ENCODE measurements at regions not wholly inside any gene's neighbourhood (a gene's known extent, or its start where the extent isn't known, plus 50 kb on each side); places are given as distances from the start of the nearest gene placed in this dataset.

DNA sequence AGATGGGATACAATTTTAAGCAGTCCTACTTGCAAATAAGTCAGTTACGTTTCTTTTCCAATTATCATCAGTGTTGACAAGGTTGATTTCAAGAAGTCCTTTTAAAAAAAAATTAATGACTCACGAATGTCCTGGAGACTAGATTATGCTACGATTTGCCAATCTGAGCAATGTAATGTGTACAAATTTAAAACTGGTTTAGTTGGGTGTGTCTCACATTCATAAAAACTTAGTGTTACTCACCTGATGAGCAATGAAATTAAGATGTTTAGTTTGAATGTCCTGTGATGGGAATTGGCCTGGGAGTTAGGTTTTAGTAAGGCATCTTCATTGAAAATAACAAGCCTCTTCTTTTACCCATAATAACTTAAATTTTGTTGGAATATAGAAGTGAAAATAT lies 136.7 kb upstream of the POF1B start:
- no peak for DNase-seq
- H3K4me1 ChIP-seq (ENCODE audit: control insufficient read depth, insufficient read depth, low read length): no peaks in the 10 kb centered on the region
- Mint-ChIP-seq H3K4me1 (peaks cover 4% of the 10 kb centered on the region), H3K9me3 (peaks cover 17% of the 10 kb centered on the region), H3K4me3 (no peak overlapping the region), H3K27ac (no peak overlapping the region), H3K36me3 (ENCODE audit: low read depth) (no peaks in the 10 kb centered on the region), H3K27me3 (ENCODE audit: insufficient read depth) (no peaks in the 10 kb centered on the region)
- TF ChIP-seq, protein P1, sequence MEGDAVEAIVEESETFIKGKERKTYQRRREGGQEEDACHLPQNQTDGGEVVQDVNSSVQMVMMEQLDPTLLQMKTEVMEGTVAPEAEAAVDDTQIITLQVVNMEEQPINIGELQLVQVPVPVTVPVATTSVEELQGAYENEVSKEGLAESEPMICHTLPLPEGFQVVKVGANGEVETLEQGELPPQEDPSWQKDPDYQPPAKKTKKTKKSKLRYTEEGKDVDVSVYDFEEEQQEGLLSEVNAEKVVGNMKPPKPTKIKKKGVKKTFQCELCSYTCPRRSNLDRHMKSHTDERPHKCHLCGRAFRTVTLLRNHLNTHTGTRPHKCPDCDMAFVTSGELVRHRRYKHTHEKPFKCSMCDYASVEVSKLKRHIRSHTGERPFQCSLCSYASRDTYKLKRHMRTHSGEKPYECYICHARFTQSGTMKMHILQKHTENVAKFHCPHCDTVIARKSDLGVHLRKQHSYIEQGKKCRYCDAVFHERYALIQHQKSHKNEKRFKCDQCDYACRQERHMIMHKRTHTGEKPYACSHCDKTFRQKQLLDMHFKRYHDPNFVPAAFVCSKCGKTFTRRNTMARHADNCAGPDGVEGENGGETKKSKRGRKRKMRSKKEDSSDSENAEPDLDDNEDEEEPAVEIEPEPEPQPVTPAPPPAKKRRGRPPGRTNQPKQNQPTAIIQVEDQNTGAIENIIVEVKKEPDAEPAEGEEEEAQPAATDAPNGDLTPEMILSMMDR (conservative IDR thresholded peaks at IDR 0.05): no peak
- H3K9ac ChIP-seq (ENCODE audit: extremely low read depth, low read length, poor library complexity, severe bottlenecking): no peak overlapping the region
- no peaks in the 10 kb centered on the region for H3K36me3 ChIP-seq (ENCODE audit: control insufficient read depth, insufficient read depth, low read length)
- no peak overlapping the region for H3K27ac ChIP-seq (ENCODE audit: low read depth, low read length)
- 88 to 92% methylated on average over 2 to 3 of the region's 3 CpGs for WGBS, 2 experiments (ENCODE audit: insufficient coverage in 1 of 2, insufficient read length in 1 of 2)
- H3K4me3 ChIP-seq (ENCODE audit: low read length): no peak overlapping the region
- H3K9me3 ChIP-seq (ENCODE audit: control insufficient read depth, low read length): no peaks in the 10 kb centered on the region
- H3K27me3 ChIP-seq (ENCODE audit: control insufficient read depth, insufficient read depth, low read length, poor library complexity, severe bottlenecking): no peaks in the 10 kb centered on the region

DNA sequence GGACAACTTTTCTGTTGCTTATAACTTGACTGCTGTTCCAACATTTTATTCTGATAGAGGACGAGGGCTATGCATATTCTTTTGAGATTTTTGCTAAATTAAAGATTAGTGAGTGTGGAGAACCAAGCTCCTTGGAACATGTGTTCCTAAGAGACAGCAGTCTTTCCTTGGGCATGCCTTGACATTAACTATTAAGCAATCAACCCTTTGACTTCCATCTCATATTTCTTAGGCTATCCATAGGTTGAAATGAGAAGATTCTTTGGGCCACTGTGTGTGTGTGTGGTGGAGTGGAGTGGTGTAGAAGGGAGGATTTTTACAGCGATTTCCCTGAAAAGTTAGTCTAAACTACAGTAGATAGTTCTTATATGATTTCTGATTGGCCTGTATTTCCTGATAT lies 127.4 kb upstream of the POF1B start:
- no peaks in the 10 kb centered on the region for H3K9me3 ChIP-seq (ENCODE audit: control insufficient read depth, low read length)
- TF ChIP-seq, protein P1 (conservative IDR thresholded peaks at IDR 0.05): no peak
- no peaks in the 10 kb centered on the region for H3K36me3 ChIP-seq (ENCODE audit: control insufficient read depth, insufficient read depth, low read length)
- DNase-seq: no peak
- WGBS, 2 experiments (ENCODE audit: insufficient coverage in 1 of 2, insufficient read length in 1 of 2): 100% methylated on average over 2 of the region's 2 CpGs; no CpG with 5 or more reads in 1 of the 2 experiments
- no peak overlapping the region for H3K9ac ChIP-seq (ENCODE audit: extremely low read depth, low read length, poor library complexity, severe bottlenecking)
- H3K4me3 ChIP-seq (ENCODE audit: low read length): no peak overlapping the region
- Mint-ChIP-seq H3K27me3 (ENCODE audit: insufficient read depth) (peaks cover 2% of the 10 kb centered on the region), H3K4me3 (no peak overlapping the region), H3K9me3 (peaks cover 26% of the 10 kb centered on the region), H3K36me3 (ENCODE audit: low read depth) (no peaks in the 10 kb centered on the region), H3K4me1 (peaks cover 2% of the 10 kb centered on the region), H3K27ac (no peak overlapping the region)
- no peaks in the 10 kb centered on the region for H3K4me1 ChIP-seq (ENCODE audit: control insufficient read depth, insufficient read depth, low read length)
- H3K27ac ChIP-seq (ENCODE audit: low read depth, low read length): no peak overlapping the region
- H3K27me3 ChIP-seq (ENCODE audit: control insufficient read depth, insufficient read depth, low read length, poor library complexity, severe bottlenecking): peaks cover 15% of the 10 kb centered on the region

DNA sequence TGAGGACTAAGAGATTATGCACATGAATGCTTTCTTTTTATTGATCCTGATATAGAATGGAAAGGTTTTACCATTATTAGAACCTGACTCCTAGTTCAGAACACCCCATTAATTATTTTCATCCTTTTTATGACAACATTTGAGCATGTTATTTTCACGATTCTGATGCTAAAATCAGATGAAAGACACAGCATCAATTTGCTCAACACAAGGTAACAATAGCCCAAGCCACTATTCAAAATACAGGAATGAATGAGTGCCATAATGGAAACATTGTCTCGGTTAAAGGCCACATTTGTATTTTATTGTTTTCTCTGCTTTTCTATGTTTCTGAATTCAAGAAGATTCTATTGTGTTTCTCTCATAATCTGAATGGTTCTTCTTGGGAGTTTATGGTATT lies 126.3 kb upstream of the POF1B start:
- 96% methylated on average over 2 of the region's 2 CpGs; no CpG with 5 or more reads in 1 of the 2 experiments for WGBS, 2 experiments (ENCODE audit: insufficient coverage in 1 of 2, insufficient read length in 1 of 2)

More for the DNA sequence above, 126.3 kb upstream of the POF1B start:
- Histone ChIP-seq H3K9ac (ENCODE audit: extremely low read depth, low read length, poor library complexity, severe bottlenecking) (no peak overlapping the region), H3K9me3 (ENCODE audit: control insufficient read depth, low read length) (no peaks in the 10 kb centered on the region), H3K27me3 (ENCODE audit: control insufficient read depth, insufficient read depth, low read length, poor library complexity, severe bottlenecking) (peaks cover 15% of the 10 kb centered on the region), H3K27ac (ENCODE audit: low read depth, low read length) (no peak overlapping the region), H3K4me3 (ENCODE audit: low read length) (no peak overlapping the region), H3K4me1 (ENCODE audit: control insufficient read depth, insufficient read depth, low read length) (no peaks in the 10 kb centered on the region), H3K36me3 (ENCODE audit: control insufficient read depth, insufficient read depth, low read length) (no peaks in the 10 kb centered on the region)
- peaks cover 26% of the 10 kb centered on the region for H3K9me3 Mint-ChIP-seq
- no peaks in the 10 kb centered on the region for H3K36me3 Mint-ChIP-seq (ENCODE audit: low read depth)
- no peak for DNase-seq
- H3K4me3 Mint-ChIP-seq: no peak overlapping the region
- H3K27me3 Mint-ChIP-seq (ENCODE audit: insufficient read depth): peaks cover 2% of the 10 kb centered on the region
- H3K27ac Mint-ChIP-seq: no peak overlapping the region
- H3K4me1 Mint-ChIP-seq: peaks cover 2% of the 10 kb centered on the region
- TF ChIP-seq, protein P1 (conservative IDR thresholded peaks at IDR 0.05): no peak

All from endodermal cell (in vitro differentiated cells).